ENCODE measurements at regions not wholly inside any gene's neighbourhood (a gene's known extent, or its start where the extent isn't known, plus 50 kb on each side); places are given as distances from the start of the nearest gene placed in this dataset.

DNA sequence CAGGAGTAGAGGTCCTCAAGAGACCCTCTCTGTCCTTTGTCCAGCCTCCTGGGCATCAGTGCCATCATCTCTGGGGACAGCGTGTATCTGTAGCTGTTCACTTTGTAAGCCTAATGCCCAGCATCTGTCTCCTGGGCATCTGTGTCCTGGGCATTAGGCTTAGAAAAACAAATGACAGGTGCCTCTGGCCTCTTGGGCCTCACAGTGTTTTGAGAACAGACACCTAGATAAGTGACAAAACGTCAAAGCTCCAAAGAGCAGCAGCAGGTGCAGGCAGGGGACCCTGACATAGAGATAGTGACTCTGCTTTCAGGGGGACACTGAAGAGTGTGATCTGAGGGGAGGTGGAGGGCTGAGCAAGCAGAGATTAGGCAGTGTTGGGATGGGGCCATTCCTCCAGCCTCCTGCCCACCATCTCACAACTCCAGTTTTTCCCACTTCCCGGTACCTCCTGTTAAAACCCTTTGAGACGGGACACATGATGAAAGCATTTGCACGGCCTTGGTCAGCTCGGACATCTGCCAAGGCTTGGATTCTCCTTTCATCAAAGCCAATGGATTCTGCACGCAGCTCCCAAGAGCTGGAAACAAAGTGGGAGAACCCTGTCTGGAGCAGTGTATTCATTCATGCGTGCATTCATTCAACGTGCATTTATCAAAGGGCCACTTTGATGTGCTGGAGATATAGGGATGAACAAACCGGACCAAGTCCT, 55.5 kb upstream of the CD93 start:
- TF ChIP-seq, protein P1, sequence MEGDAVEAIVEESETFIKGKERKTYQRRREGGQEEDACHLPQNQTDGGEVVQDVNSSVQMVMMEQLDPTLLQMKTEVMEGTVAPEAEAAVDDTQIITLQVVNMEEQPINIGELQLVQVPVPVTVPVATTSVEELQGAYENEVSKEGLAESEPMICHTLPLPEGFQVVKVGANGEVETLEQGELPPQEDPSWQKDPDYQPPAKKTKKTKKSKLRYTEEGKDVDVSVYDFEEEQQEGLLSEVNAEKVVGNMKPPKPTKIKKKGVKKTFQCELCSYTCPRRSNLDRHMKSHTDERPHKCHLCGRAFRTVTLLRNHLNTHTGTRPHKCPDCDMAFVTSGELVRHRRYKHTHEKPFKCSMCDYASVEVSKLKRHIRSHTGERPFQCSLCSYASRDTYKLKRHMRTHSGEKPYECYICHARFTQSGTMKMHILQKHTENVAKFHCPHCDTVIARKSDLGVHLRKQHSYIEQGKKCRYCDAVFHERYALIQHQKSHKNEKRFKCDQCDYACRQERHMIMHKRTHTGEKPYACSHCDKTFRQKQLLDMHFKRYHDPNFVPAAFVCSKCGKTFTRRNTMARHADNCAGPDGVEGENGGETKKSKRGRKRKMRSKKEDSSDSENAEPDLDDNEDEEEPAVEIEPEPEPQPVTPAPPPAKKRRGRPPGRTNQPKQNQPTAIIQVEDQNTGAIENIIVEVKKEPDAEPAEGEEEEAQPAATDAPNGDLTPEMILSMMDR (IDR thresholded peaks at IDR 0.05), result no peak
- TF ChIP-seq ZFX (IDR thresholded peaks at IDR 0.05; ENCODE audit: borderline replicate concordance), result no peak

Measured in 22Rv1 (cell line).